GM12891 (cell line): ENCODE measurements at regions not wholly inside any gene's neighbourhood (a gene's known extent, or its start where the extent isn't known, plus 50 kb on each side); places are given as distances from the start of the nearest gene placed in this dataset.

Experiments used
- PAX5 ChIP-seq: IDR thresholded peaks from 2 replicates; pipeline ENCODE4 v1.6.1; 2011; ENCODE audit warnings: low read length, moderate library complexity, mild to moderate bottlenecking; ENCODE audit not compliant: insufficient read depth, severe bottlenecking
- POLR2A ChIP-seq: IDR thresholded peaks from 2 replicates; pipeline ENCODE4 v1.6.1; 2011; ENCODE audit warnings: low read depth, low read length, control low read depth
- POLR2AphosphoS5 ChIP-seq: IDR thresholded peaks from 2 replicates; pipeline ENCODE4 v1.6.1; 2011; ENCODE audit warnings: low read depth, low read length, control low read depth
- POU2F2 ChIP-seq: IDR thresholded peaks from 2 replicates; pipeline ENCODE4 v1.6.1; 2011; ENCODE audit warnings: low read depth, mild to moderate bottlenecking, control low read depth, low read length, moderate library complexity
- SPI1 ChIP-seq: IDR thresholded peaks from 2 replicates; pipeline ENCODE4 v1.6.1; 2011; ENCODE audit warnings: low read depth, low read length, control low read depth
- TAF1 ChIP-seq: IDR thresholded peaks from 2 replicates; pipeline ENCODE4 v1.6.1; 2011; ENCODE audit warnings: low read depth, low read length, control low read depth

- TF ChIP-seq POLR2A (no peak), TAF1 (no peak), POLR2AphosphoS5 (no peak), SPI1 (no peak), PAX5 (no peak), POU2F2 (no peak)
These were observed 447.0 kb downstream of the CNTNAP4 start for GRCh38 chr16:76724181-76724580.
